Naive B cell (primary cell): ENCODE measurements at regions not wholly inside any gene's neighbourhood (a gene's known extent, or its start where the extent isn't known, plus 50 kb on each side); places are given as distances from the start of the nearest gene placed in this dataset.
"Not testable (repeated sequence)": the region's sequence is repeated elsewhere in the genome, so short reads cannot be mapped to it uniquely, and the experiment has no call there.

Experiments
- ATAC-seq, 2 donors: fragments of 150-1000 bp; cut with Tn5 transposase; 2 replicates each; pipeline ENCODE4 v1.10.0; 2021; ENCODE audit warnings: low read depth in 2 of 2, mild to moderate bottlenecking in 2 of 2, moderate library complexity in 2 of 2
- DNase-seq: peaks from one replicate; pipeline ENCODE4 v3.0.0; 2022
- H3K27ac Mint-ChIP-seq, 6 donors: one replicate each; pipeline ENCODE4 v1.8.0; 2020 to 2022; ENCODE audit warnings: mild to moderate bottlenecking in 6 of 6, mixed read lengths in 6 of 6, moderate library complexity in 5 of 6, inconsistent platforms in 2 of 6
- H3K27me3 Mint-ChIP-seq, 3 donors: one replicate each; pipeline ENCODE4 v1.8.0; 2021 to 2022; ENCODE audit warnings: mixed read lengths in 3 of 3, mild to moderate bottlenecking in 1 of 3
- H3K36me3 Mint-ChIP-seq, 2 donors: one replicate each; pipeline ENCODE4 v1.8.0; 2020 to 2022; ENCODE audit warnings: mixed read lengths in 2 of 2, inconsistent platforms in 1 of 2, mild to moderate bottlenecking in 1 of 2
- H3K4me1 Mint-ChIP-seq, 3 donors: one replicate each; pipeline ENCODE4 v1.8.0; 2020 to 2022; ENCODE audit warnings: mixed read lengths in 3 of 3, inconsistent platforms in 1 of 3, mild to moderate bottlenecking in 1 of 3, moderate library complexity in 1 of 3
- H3K4me3 Mint-ChIP-seq, 8 donors: one replicate each; pipeline ENCODE4 v1.8.0; 2020 to 2022; ENCODE audit warnings: mild to moderate bottlenecking in 8 of 8, mixed read lengths in 8 of 8, moderate library complexity in 8 of 8, inconsistent platforms in 2 of 8
- H3K9me3 Mint-ChIP-seq, 7 donors: one replicate each; pipeline ENCODE4 v1.8.0; 2020 to 2022; ENCODE audit warnings: mixed read lengths in 7 of 7, mild to moderate bottlenecking in 5 of 7, inconsistent platforms in 2 of 7, moderate library complexity in 1 of 7

- DNase-seq (no peak), ATAC-seq (no peak)
- no peaks in the 10 kb centered on the region for H3K27me3 Mint-ChIP-seq
- peaks cover 0 to 2% (median 0%) of the 10 kb centered on the region in 7 donors for H3K9me3 Mint-ChIP-seq
- H3K27ac Mint-ChIP-seq, result no peak overlapping the region
- H3K4me3 Mint-ChIP-seq, result no peak overlapping the region
- no peaks in the 10 kb centered on the region for H3K36me3 Mint-ChIP-seq
- H3K4me1 Mint-ChIP-seq, result no peaks in the 10 kb centered on the region
Measured at GRCh38 chr5:165014439-165014838, 1509.0 kb downstream of the MAT2B start.

- DNase-seq, result no peak
- Mint-ChIP-seq H3K27ac (no peak overlapping the region), H3K27me3 (no peaks in the 10 kb centered on the region), H3K36me3 (no peaks in the 10 kb centered on the region), H3K4me1 (no peaks in the 10 kb centered on the region), H3K4me3 (no peak overlapping the region), H3K9me3 (peaks cover 0 to 2% (median 0%) of the 10 kb centered on the region in 7 donors)
- no peak for ATAC-seq
Measured at GRCh38 chr5:165015126-165015525, 1509.7 kb downstream of the MAT2B start.

GRCh38 chr5:165015547-165015946, 1510.1 kb downstream of the MAT2B start:
- no peaks in the 10 kb centered on the region for H3K36me3 Mint-ChIP-seq
- H3K4me3 Mint-ChIP-seq, result no peak overlapping the region
- peaks cover 0 to 2% (median 0%) of the 10 kb centered on the region in 7 donors for H3K9me3 Mint-ChIP-seq
- no peaks in the 10 kb centered on the region for H3K4me1 Mint-ChIP-seq
- H3K27me3 Mint-ChIP-seq, result no peaks in the 10 kb centered on the region
- DNase-seq (no peak), ATAC-seq (no peak)
- no peak overlapping the region for H3K27ac Mint-ChIP-seq

- no peaks in the 10 kb centered on the region for H3K4me1 Mint-ChIP-seq
- no peaks in the 10 kb centered on the region for H3K27me3 Mint-ChIP-seq
- no peak overlapping the region for H3K27ac Mint-ChIP-seq
- no peak overlapping the region for H3K4me3 Mint-ChIP-seq
- peaks cover 0 to 4% (median 0%) of the 10 kb centered on the region in 7 donors for H3K9me3 Mint-ChIP-seq
- no peaks in the 10 kb centered on the region for H3K36me3 Mint-ChIP-seq
- ATAC-seq (no peak), DNase-seq (no peak)
Measured at GRCh38 chr5:165026971-165027370, 1521.6 kb downstream of the MAT2B start.

- DNase-seq (no peak), ATAC-seq (no peak)
- no peaks in the 10 kb centered on the region for H3K27me3 Mint-ChIP-seq
Measured at GRCh38 chr5:165028356-165028755, 1522.9 kb downstream of the MAT2B start.

GRCh38 chr5:165029099-165029870, 1523.9 kb downstream of the MAT2B start:
- ATAC-seq (no peak), DNase-seq (no peak)
- Mint-ChIP-seq H3K4me3 (no peak overlapping the region), H3K27me3 (no peaks in the 10 kb centered on the region), H3K9me3 (peaks cover 0 to 4% (median 0%) of the 10 kb centered on the region in 7 donors), H3K27ac (no peak overlapping the region), H3K4me1 (no peaks in the 10 kb centered on the region), H3K36me3 (no peaks in the 10 kb centered on the region)

More at GRCh38 chr5:165028356-165028755, 1522.9 kb downstream of the MAT2B start:
- Mint-ChIP-seq H3K4me3 (no peak overlapping the region), H3K9me3 (peaks cover 0 to 4% (median 0%) of the 10 kb centered on the region in 7 donors), H3K27ac (no peak overlapping the region), H3K4me1 (no peaks in the 10 kb centered on the region), H3K36me3 (no peaks in the 10 kb centered on the region)

GRCh38 chr5:165030971-165031370, 1525.6 kb downstream of the MAT2B start:
- DNase-seq (no peak), ATAC-seq (no peak)
- no peak overlapping the region for H3K4me3 Mint-ChIP-seq
- no peaks in the 10 kb centered on the region for H3K36me3 Mint-ChIP-seq
- no peak overlapping the region for H3K27ac Mint-ChIP-seq
- no peaks in the 10 kb centered on the region for H3K27me3 Mint-ChIP-seq
- H3K9me3 Mint-ChIP-seq, result peaks cover 0 to 4% (median 0%) of the 10 kb centered on the region in 7 donors
- H3K4me1 Mint-ChIP-seq, result no peaks in the 10 kb centered on the region

- Mint-ChIP-seq H3K4me1 (no peaks in the 10 kb centered on the region), H3K27ac (peak overlapping the region in 1 of 6 donors; percentile 35), H3K4me3 (no peak overlapping the region), H3K27me3 (no peaks in the 10 kb centered on the region), H3K36me3 (no peaks in the 10 kb centered on the region), H3K9me3 (peaks cover 0 to 4% (median 0%) of the 10 kb centered on the region in 7 donors)
- DNase-seq, result no peak
- no peak for ATAC-seq
Measured at GRCh38 chr5:165031371-165031770, 1526.0 kb downstream of the MAT2B start.

GRCh38 chr5:165035520-165035919, 1530.1 kb downstream of the MAT2B start:
- ATAC-seq (no peak), DNase-seq (no peak)
- Mint-ChIP-seq H3K4me1 (no peaks in the 10 kb centered on the region), H3K27ac (no peak overlapping the region), H3K27me3 (no peaks in the 10 kb centered on the region), H3K9me3 (peaks cover 0 to 5% (median 0%) of the 10 kb centered on the region in 7 donors), H3K4me3 (no peak overlapping the region), H3K36me3 (no peaks in the 10 kb centered on the region)

GRCh38 chr5:165039748-165040147, 1534.3 kb downstream of the MAT2B start:
- ATAC-seq (no peak), DNase-seq (no peak)
- Mint-ChIP-seq H3K9me3 (peaks cover 0 to 17% (median 3%) of the 10 kb centered on the region in 7 donors), H3K27ac (no peak overlapping the region), H3K36me3 (no peaks in the 10 kb centered on the region), H3K4me3 (no peak overlapping the region), H3K27me3 (no peaks in the 10 kb centered on the region), H3K4me1 (no peaks in the 10 kb centered on the region)

- peaks cover 2 to 17% (median 4%) of the 10 kb centered on the region in 7 donors for H3K9me3 Mint-ChIP-seq
- not testable (repeated sequence) for H3K4me1 Mint-ChIP-seq, ATAC-seq, DNase-seq, H3K36me3 Mint-ChIP-seq, H3K4me3 Mint-ChIP-seq, H3K27me3 Mint-ChIP-seq, H3K27ac Mint-ChIP-seq
Measured at GRCh38 chr5:165045941-165046340, 1540.5 kb downstream of the MAT2B start.

GRCh38 chr5:165055476-165055875, 1550.1 kb downstream of the MAT2B start:
- no peak for DNase-seq
- Mint-ChIP-seq H3K27ac (no peak overlapping the region), H3K9me3 (peaks cover 0 to 6% (median 1%) of the 10 kb centered on the region in 7 donors), H3K4me3 (no peak overlapping the region), H3K4me1 (no peaks in the 10 kb centered on the region), H3K36me3 (no peaks in the 10 kb centered on the region), H3K27me3 (no peaks in the 10 kb centered on the region)
- no peak for ATAC-seq

- DNase-seq (no peak), ATAC-seq (no peak)
- H3K9me3 Mint-ChIP-seq, result peaks cover 0 to 6% (median 1%) of the 10 kb centered on the region in 7 donors
- H3K36me3 Mint-ChIP-seq, result no peaks in the 10 kb centered on the region
- H3K27ac Mint-ChIP-seq, result no peak overlapping the region
- no peaks in the 10 kb centered on the region for H3K4me1 Mint-ChIP-seq
- H3K4me3 Mint-ChIP-seq, result no peak overlapping the region
- no peaks in the 10 kb centered on the region for H3K27me3 Mint-ChIP-seq
Measured at GRCh38 chr5:165057145-165057544, 1551.7 kb downstream of the MAT2B start.

- H3K27me3 Mint-ChIP-seq, result no peaks in the 10 kb centered on the region
- no peak for DNase-seq
- no peak for ATAC-seq
- H3K36me3 Mint-ChIP-seq, result no peaks in the 10 kb centered on the region
- H3K4me3 Mint-ChIP-seq, result no peak overlapping the region
- H3K27ac Mint-ChIP-seq, result no peak overlapping the region
- H3K9me3 Mint-ChIP-seq, result peaks cover 0 to 15% (median 3%) of the 10 kb centered on the region in 7 donors
- no peaks in the 10 kb centered on the region for H3K4me1 Mint-ChIP-seq
Measured at GRCh38 chr5:165066751-165067385, 1561.4 kb downstream of the MAT2B start.
